ENCODE measurements at regions not wholly inside any gene's neighbourhood (a gene's known extent, or its start where the extent isn't known, plus 50 kb on each side); places are given as distances from the start of the nearest gene placed in this dataset.

DNA sequence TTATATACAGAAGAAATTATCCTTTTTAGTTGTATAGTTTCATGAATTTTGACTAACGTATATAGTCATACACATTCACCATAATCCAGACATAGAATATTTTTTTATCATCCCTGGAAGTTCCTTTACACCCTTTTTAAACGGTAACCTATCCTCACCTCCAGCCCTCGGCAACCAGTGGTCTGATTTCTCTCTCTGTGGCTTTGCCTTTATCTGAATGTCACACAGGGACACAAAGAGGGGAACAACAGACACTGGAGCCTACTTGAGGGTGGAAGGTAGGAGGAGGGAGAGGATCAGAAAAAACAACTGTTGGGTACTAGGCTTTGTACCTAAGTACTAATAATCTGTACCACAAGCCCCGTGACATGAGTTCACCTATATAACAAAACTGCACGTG lies 191.9 kb downstream of the MC4R start:
- H2BK20ac ChIP-seq (ENCODE audit: low read length): no peak overlapping the region
- H4K8ac ChIP-seq (ENCODE audit: extremely low read depth, insufficient read depth, low read length): no peak overlapping the region
- H4K5ac ChIP-seq (ENCODE audit: insufficient read length, low read depth, low read length): no peak overlapping the region
- no peak for FAIRE-seq
- no peak overlapping the region for H2BK5ac ChIP-seq (ENCODE audit: low read depth, low read length)
- no peak overlapping the region for H4K91ac ChIP-seq (replicated peaks; ENCODE audit: insufficient read length, low read length)
- no peak overlapping the region for H3K14ac ChIP-seq (ENCODE audit: insufficient read length)
- no peaks in the 10 kb centered on the region for H3K79me1 ChIP-seq (ENCODE audit: low read depth, low read length)
- no peak overlapping the region for H2AFZ ChIP-seq (ENCODE audit: low read length)
- H2AK5ac ChIP-seq (ENCODE audit: low read depth, low read length): no peak overlapping the region
- H3K4me2 ChIP-seq (ENCODE audit: insufficient read depth in 1 of 2, low read depth in 2 of 2, low read length in 2 of 2): no peak overlapping the region
- H3K27me3 ChIP-seq (replicated peaks in 1 of 4; ENCODE audit: control insufficient read depth in 3 of 4, extremely low read depth in 1 of 4, insufficient read depth in 3 of 4, low read length in 3 of 4): no peaks in the 10 kb centered on the region
- H3K4me1 ChIP-seq (replicated peaks in 1 of 4; ENCODE audit: control insufficient read depth in 3 of 4, insufficient read depth in 4 of 4, low read length in 3 of 4): no peaks in the 10 kb centered on the region
- H3K4ac ChIP-seq (replicated peaks; ENCODE audit: insufficient read length, low read depth, low read length): no peak overlapping the region
- H3K18ac ChIP-seq (ENCODE audit: extremely low read depth, low read length): no peak overlapping the region
- no peak overlapping the region for H2BK120ac ChIP-seq (replicated peaks; ENCODE audit: low read depth, low read length)
- H3K9ac ChIP-seq (replicated peaks in 1 of 4; ENCODE audit: extremely low read depth in 1 of 4, low read depth in 3 of 4, low read length in 3 of 4): no peak overlapping the region
- no peaks in the 10 kb centered on the region for H4K20me1 ChIP-seq (replicated peaks in 1 of 2; ENCODE audit: control insufficient read depth in 1 of 2, insufficient read depth in 2 of 2, low read length in 2 of 2)
- H3K36me3 ChIP-seq (ENCODE audit: control insufficient read depth in 2 of 4, insufficient read depth in 4 of 4, low read length in 3 of 4): no peaks in the 10 kb centered on the region
- H3K23ac ChIP-seq (ENCODE audit: insufficient read length): no peak overlapping the region
- DNase-seq (ENCODE audit: low read depth in 1 of 2, low spot score in 2 of 2): no peak
- H3K56ac ChIP-seq (replicated peaks; ENCODE audit: insufficient read length, low read depth, low read length): no peak overlapping the region
- 95% methylated on average over 5 of the region's 5 CpGs; no CpG with 5 or more reads in 1 of the 2 experiments for WGBS, 2 experiments (ENCODE audit: extremely low coverage in 1 of 2, insufficient coverage in 1 of 2, insufficient read length in 1 of 2, insufficient replicate concordance in 2 of 2, low coverage in 1 of 2, low lambda C conversion rate in 2 of 2, missing lambda C conversion rate in 1 of 2)
- H3K27ac ChIP-seq (ENCODE audit: low read depth, low read length): no peak overlapping the region
- no peaks in the 10 kb centered on the region for H3K23me2 ChIP-seq (ENCODE audit: low read depth, low read length)
- no peaks in the 10 kb centered on the region for H3K79me2 ChIP-seq (ENCODE audit: control insufficient read depth in 1 of 2, insufficient read depth in 2 of 2, low read length in 2 of 2)
- CTCF ChIA-PET (ENCODE audit: partially characterized antibody): interaction anchor here (1.0 kb wide), 1 partner anchor 14 kb away, joined by 3 read pairs; no protein-coding TSS in a partner anchor
- H2BK12ac ChIP-seq (ENCODE audit: low read depth, low read length): no peak overlapping the region
- TF ChIP-seq POU5F1 (IDR thresholded peaks at IDR 0.05; ENCODE audit: low read depth, low read length) (no peak), GTF2F1 (IDR thresholded peaks at IDR 0.05; ENCODE audit: borderline replicate concordance, low read depth, low read length) (no peak), TCF12 (IDR thresholded peaks at IDR 0.05; ENCODE audit: low read depth, low read length) (no peak), HDAC6 (IDR thresholded peaks at IDR 0.05; ENCODE audit: low read depth, low read length) (no peak), KDM5A (IDR thresholded peaks at IDR 0.05; ENCODE audit: low read length) (no peak), KDM4A (IDR thresholded peaks at IDR 0.05; ENCODE audit: low read depth, low read length, severe bottlenecking) (no peak), NANOG (IDR thresholded peaks at IDR 0.05; ENCODE audit: insufficient read depth, low read depth, low read length, poor library complexity, severe bottlenecking) (no peak), RNF2 (IDR thresholded peaks at IDR 0.05; ENCODE audit: borderline replicate concordance, low read depth, low read length, missing control alignments, poor library complexity, severe bottlenecking) (no peak), PHF8 (conservative IDR thresholded peaks at IDR 0.05; ENCODE audit: low read depth, low read length) (no peak), RXRA (IDR thresholded peaks at IDR 0.05; ENCODE audit: insufficient read depth, low read depth, low read length) (no peak)
- H2BK15ac ChIP-seq (ENCODE audit: low read length): no peak overlapping the region
- H3K4me3 ChIP-seq (ENCODE audit: extremely low read depth in 1 of 4, insufficient read depth in 2 of 4, low read depth in 3 of 4, low read length in 4 of 4): no peak overlapping the region
- POLR2A ChIA-PET (ENCODE audit: partially characterized antibody): no interaction called here
- no peaks in the 10 kb centered on the region for H3K9me3 ChIP-seq (ENCODE audit: insufficient read depth in 2 of 2, low read depth in 1 of 2, low read length in 1 of 2)

Data from H1 (cell line).